PC-9 (cell line): ENCODE measurements at regions not wholly inside any gene's neighbourhood (a gene's known extent, or its start where the extent isn't known, plus 50 kb on each side); places are given as distances from the start of the nearest gene placed in this dataset.

Source experiments
- CTCF ChIP-seq: fragments of 200-600 bp; sonication (generic); conservative IDR thresholded peaks from 2 replicates; pipeline ENCODE4 v1.6.1; 2017; ENCODE audit warnings: mixed run types, antibody characterized with exemption, mild to moderate bottlenecking, moderate library complexity
- EZH2 ChIP-seq: fragments of 200-600 bp; sonication (generic); IDR thresholded peaks from 2 replicates; pipeline ENCODE4 v1.8.0; 2017; ENCODE audit warnings: antibody characterized with exemption, low read depth

- no peak for TF ChIP-seq CTCF
- no peak for TF ChIP-seq EZH2
Measured at GRCh38 chr9:90979138-90979551, 177.5 kb downstream of the SYK start.
